ENCODE measurements at regions not wholly inside any gene's neighbourhood (a gene's known extent, or its start where the extent isn't known, plus 50 kb on each side); places are given as distances from the start of the nearest gene placed in this dataset.

DNA sequence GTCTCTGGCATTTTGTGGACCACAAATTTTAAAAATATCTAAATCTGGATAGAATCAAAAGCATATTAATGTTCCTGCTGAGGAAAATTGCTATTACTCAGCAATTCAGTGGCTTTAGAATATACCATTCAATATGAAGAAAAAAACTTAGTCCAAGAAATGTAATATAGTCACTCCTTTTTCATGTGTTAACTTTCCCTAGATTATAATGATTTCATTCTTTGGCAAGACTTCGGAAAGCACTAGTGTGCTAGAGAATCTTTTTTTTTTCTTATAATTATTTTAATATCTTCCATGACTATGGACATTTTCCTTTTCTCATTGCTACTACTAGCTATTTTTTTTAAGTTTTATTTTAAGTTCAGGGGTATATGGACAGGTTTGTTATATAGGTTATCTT, 102.4 kb upstream of the FAM174A start:
- H3K4me2 ChIP-seq (ENCODE audit: low read length): no peak overlapping the region
- ATAC-seq (no peak), DNase-seq (ENCODE audit: low read depth, low spot score) (no peak)
- H3K4me3 ChIP-seq (replicated peaks in 1 of 2; ENCODE audit: low read depth in 1 of 2, low read length in 2 of 2): no peak overlapping the region
- TF ChIP-seq CBX3 (IDR thresholded peaks at IDR 0.05; ENCODE audit: low read depth) (no peak), JUND (IDR thresholded peaks at IDR 0.05) (no peak), SIN3A (IDR thresholded peaks at IDR 0.05; ENCODE audit: low read depth) (no peak), ELF1 (IDR thresholded peaks at IDR 0.05; ENCODE audit: borderline replicate concordance, low read depth) (no peak), EGR1 (IDR thresholded peaks at IDR 0.05; ENCODE audit: low read depth) (no peak)
- TF ChIP-seq, protein P1, sequence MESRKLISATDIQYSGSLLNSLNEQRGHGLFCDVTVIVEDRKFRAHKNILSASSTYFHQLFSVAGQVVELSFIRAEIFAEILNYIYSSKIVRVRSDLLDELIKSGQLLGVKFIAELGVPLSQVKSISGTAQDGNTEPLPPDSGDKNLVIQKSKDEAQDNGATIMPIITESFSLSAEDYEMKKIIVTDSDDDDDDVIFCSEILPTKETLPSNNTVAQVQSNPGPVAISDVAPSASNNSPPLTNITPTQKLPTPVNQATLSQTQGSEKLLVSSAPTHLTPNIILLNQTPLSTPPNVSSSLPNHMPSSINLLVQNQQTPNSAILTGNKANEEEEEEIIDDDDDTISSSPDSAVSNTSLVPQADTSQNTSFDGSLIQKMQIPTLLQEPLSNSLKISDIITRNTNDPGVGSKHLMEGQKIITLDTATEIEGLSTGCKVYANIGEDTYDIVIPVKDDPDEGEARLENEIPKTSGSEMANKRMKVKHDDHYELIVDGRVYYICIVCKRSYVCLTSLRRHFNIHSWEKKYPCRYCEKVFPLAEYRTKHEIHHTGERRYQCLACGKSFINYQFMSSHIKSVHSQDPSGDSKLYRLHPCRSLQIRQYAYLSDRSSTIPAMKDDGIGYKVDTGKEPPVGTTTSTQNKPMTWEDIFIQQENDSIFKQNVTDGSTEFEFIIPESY (IDR thresholded peaks at IDR 0.05; ENCODE audit: extremely low read depth, insufficient replicate concordance, low read length): no peak
- TF ChIP-seq, protein P2, sequence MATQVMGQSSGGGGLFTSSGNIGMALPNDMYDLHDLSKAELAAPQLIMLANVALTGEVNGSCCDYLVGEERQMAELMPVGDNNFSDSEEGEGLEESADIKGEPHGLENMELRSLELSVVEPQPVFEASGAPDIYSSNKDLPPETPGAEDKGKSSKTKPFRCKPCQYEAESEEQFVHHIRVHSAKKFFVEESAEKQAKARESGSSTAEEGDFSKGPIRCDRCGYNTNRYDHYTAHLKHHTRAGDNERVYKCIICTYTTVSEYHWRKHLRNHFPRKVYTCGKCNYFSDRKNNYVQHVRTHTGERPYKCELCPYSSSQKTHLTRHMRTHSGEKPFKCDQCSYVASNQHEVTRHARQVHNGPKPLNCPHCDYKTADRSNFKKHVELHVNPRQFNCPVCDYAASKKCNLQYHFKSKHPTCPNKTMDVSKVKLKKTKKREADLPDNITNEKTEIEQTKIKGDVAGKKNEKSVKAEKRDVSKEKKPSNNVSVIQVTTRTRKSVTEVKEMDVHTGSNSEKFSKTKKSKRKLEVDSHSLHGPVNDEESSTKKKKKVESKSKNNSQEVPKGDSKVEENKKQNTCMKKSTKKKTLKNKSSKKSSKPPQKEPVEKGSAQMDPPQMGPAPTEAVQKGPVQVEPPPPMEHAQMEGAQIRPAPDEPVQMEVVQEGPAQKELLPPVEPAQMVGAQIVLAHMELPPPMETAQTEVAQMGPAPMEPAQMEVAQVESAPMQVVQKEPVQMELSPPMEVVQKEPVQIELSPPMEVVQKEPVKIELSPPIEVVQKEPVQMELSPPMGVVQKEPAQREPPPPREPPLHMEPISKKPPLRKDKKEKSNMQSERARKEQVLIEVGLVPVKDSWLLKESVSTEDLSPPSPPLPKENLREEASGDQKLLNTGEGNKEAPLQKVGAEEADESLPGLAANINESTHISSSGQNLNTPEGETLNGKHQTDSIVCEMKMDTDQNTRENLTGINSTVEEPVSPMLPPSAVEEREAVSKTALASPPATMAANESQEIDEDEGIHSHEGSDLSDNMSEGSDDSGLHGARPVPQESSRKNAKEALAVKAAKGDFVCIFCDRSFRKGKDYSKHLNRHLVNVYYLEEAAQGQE (IDR thresholded peaks at IDR 0.05; ENCODE audit: low read depth): no peak
- TF ChIP-seq, protein P3, sequence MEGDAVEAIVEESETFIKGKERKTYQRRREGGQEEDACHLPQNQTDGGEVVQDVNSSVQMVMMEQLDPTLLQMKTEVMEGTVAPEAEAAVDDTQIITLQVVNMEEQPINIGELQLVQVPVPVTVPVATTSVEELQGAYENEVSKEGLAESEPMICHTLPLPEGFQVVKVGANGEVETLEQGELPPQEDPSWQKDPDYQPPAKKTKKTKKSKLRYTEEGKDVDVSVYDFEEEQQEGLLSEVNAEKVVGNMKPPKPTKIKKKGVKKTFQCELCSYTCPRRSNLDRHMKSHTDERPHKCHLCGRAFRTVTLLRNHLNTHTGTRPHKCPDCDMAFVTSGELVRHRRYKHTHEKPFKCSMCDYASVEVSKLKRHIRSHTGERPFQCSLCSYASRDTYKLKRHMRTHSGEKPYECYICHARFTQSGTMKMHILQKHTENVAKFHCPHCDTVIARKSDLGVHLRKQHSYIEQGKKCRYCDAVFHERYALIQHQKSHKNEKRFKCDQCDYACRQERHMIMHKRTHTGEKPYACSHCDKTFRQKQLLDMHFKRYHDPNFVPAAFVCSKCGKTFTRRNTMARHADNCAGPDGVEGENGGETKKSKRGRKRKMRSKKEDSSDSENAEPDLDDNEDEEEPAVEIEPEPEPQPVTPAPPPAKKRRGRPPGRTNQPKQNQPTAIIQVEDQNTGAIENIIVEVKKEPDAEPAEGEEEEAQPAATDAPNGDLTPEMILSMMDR (IDR thresholded peaks at IDR 0.05 in 2 of 3, conservative IDR thresholded peaks at IDR 0.05 in 1 of 3; ENCODE audit: borderline replicate concordance in 1 of 3, insufficient read depth in 1 of 3, low read depth in 2 of 3, low read length in 2 of 3): no peak
- no peaks in the 10 kb centered on the region for H3K27me3 ChIP-seq (ENCODE audit: insufficient read depth, low read length)
- H3K79me2 ChIP-seq (ENCODE audit: insufficient read depth, low read length): no peaks in the 10 kb centered on the region
- intact Hi-C loops (cut with micrococcal nuclease): no loop called here
- BruUV-seq (replicated peaks): no TSS peak
- H3K9me2 ChIP-seq (ENCODE audit: insufficient read depth): no peaks in the 10 kb centered on the region
- H3K4me1 ChIP-seq (ENCODE audit: control insufficient read depth in 1 of 2, insufficient read depth in 2 of 2, low read length in 2 of 2): no peaks in the 10 kb centered on the region
- ChIA-PET CTCF (no interaction called here), RAD21 (ENCODE audit: low non-redundant PET in 1 of 2, low total read pairs in 2 of 2, uncharacterized antibody in 2 of 2, unreplicated experiment in 2 of 2) (no interaction called here), POLR2A (no interaction called here)
- H3K27ac ChIP-seq (ENCODE audit: low read depth, low read length): no peak overlapping the region
- no peak overlapping the region for H3K9ac ChIP-seq (ENCODE audit: low read length)
- H4K20me1 ChIP-seq (ENCODE audit: insufficient read depth): no peaks in the 10 kb centered on the region
- no peaks in the 10 kb centered on the region for H3K36me3 ChIP-seq (ENCODE audit: control insufficient read depth in 1 of 2, insufficient read depth in 2 of 2, low read length in 2 of 2)
- H3K9me3 ChIP-seq (ENCODE audit: control insufficient read depth in 1 of 2, insufficient read depth in 1 of 2, low read depth in 1 of 2, low read length in 2 of 2): no peaks in the 10 kb centered on the region
- no peak overlapping the region for H2AFZ ChIP-seq (ENCODE audit: low read depth, low read length, poor library complexity, severe bottlenecking)
